A673 (cell line): ENCODE measurements at regions not wholly inside any gene's neighbourhood (a gene's known extent, or its start where the extent isn't known, plus 50 kb on each side); places are given as distances from the start of the nearest gene placed in this dataset.

Experiments used
- EZH2 ChIP-seq: fragments of 200-600 bp; sonication (generic); IDR thresholded peaks from 2 replicates; pipeline ENCODE4 v1.6.1; 2017; ENCODE audit warnings: borderline replicate concordance, low read depth, mild to moderate bottlenecking, mixed read lengths, antibody characterized with exemption, low read length; ENCODE audit not compliant: poor library complexity, severe bottlenecking
- TF ChIP-seq, protein P1 (sequence below): fragments of 300-800, 200-600 bp; sonication (generic); conservative IDR thresholded peaks from 2 replicates; pipeline ENCODE4 v1.5.1; 2017; ENCODE audit warnings: low read depth, mild to moderate bottlenecking, antibody characterized with exemption, low read length, moderate library complexity, mixed read lengths

DNA sequence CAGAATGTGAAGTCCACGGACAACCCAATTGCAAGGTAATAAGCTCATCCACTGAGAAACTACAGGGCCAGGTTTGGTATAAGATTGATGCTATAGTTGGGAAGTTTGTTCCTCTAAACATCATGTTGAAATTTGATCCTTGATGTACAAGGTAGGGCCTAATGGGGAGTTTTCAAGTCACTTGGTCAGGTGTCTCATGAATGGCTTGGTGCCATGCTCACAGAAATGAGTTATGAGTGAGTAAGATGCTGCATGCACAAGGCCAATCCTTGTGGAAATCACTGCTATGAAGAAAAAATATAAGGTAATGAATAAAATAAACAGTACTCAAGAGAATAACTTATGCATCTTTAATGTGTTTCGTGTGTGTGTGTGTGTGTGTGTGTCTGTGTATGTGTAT is 1891.2 kb downstream of the NCAM2 start:
- TF ChIP-seq, protein P1, sequence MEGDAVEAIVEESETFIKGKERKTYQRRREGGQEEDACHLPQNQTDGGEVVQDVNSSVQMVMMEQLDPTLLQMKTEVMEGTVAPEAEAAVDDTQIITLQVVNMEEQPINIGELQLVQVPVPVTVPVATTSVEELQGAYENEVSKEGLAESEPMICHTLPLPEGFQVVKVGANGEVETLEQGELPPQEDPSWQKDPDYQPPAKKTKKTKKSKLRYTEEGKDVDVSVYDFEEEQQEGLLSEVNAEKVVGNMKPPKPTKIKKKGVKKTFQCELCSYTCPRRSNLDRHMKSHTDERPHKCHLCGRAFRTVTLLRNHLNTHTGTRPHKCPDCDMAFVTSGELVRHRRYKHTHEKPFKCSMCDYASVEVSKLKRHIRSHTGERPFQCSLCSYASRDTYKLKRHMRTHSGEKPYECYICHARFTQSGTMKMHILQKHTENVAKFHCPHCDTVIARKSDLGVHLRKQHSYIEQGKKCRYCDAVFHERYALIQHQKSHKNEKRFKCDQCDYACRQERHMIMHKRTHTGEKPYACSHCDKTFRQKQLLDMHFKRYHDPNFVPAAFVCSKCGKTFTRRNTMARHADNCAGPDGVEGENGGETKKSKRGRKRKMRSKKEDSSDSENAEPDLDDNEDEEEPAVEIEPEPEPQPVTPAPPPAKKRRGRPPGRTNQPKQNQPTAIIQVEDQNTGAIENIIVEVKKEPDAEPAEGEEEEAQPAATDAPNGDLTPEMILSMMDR: no peak
- TF ChIP-seq EZH2: no peak
